Right kidney (tissue), 1 donor: ENCODE measurements at regions not wholly inside any gene's neighbourhood (a gene's known extent, or its start where the extent isn't known, plus 50 kb on each side); places are given as distances from the start of the nearest gene placed in this dataset.

Source experiments
- DNase-seq: peaks from one replicate; pipeline ENCODE4 v3.0.0-alpha.2; 2016

DNA sequence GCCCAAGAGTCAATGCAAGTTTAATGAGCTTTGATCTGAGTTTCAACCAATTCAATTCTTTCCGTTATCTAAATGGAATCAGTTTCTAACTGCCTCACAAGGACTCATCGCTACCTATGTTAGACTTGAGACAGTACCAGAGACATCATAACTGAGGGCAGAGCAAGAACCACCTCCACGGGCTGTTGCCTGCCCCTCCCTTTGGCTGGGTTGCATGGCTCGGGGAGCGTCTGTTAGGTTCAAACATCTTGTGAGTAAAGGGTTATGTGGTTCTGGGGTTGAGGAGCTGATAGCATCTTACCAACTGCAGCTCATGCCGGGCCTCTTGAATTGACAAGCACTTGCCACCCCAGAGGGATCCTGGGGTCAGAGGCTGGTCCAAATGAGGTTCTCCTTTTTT lies 457.9 kb downstream of the ENC1 start:
- no peak for DNase-seq

DNA sequence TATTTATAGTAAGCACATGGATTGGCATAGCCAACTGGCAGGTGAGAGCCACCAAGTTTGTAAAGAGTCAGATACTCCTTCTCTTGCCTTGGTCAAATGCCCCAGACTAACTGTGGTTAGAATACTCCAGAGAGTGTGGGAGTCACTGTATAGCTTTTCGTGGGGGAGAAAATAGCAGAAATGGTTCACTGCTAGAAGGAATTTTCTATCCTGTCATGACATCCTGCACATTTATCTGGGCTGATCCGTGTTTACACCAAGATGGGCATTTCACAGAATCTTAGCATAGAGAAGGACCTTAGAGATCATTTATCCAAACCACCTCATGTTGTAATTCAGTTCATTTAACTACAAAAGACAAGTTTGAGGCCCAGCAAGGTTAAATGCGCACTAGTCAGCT lies 460.8 kb downstream of the ENC1 start:
- no peak for DNase-seq

DNA sequence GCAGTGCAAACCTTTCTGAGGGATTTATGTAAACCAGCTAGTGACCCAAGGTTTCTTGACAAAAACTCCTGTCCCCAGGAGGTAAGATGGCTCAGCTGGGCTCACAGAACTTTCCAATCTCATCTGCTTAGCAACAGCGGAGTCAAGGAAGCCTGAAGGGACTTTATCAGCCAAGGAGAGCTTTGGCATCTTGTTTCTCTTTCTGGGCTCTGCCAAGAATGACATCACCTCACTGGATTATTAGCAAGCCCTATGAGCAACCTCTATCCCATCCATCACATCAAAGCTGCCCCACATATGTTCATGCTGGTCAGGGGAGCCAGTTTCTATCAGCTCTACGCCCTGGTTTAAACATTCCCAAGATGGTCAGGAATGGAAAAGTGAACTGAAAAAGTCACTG lies 461.3 kb downstream of the ENC1 start:
- DNase-seq, result no peak

DNA sequence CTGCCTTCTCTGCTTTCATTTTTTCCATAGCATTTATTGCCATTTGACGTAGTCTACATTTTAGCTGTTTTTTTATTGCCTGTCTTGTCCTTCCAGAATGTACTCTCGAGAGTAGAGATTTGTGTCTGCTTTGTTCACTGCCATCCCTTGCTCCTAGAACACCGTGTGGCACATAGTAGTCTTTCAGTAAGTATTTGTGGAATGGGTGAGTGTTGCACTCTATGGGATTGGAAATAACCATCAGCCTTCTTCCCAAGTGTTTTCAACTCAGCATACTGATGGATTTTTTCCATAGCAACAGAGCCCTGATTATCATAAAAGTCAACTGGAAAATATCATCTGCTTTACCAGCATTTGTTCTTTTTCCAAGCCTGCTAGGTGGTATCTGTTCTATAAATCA lies 462.6 kb downstream of the ENC1 start:
- DNase-seq, result no peak

DNA sequence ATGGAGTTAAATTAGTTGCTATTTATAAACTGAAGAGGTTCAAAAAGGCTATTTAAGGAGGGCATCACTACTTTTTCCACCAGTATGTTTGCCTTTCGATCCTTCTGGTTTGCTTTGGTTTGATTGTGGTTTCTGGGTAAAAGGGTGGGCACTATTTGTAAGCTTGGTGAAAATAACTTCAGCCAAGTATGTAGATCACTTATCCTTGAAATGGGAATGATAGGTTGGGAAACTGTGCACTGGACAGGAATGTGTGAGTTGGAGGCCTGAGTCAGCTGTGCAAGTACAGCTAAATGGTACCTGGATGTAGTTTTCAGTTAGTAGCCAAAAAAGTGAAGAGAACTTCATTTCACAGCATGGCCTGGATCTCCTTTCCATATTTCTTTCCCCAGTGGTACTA lies 466.2 kb downstream of the ENC1 start:
- DNase-seq, result no peak

DNA sequence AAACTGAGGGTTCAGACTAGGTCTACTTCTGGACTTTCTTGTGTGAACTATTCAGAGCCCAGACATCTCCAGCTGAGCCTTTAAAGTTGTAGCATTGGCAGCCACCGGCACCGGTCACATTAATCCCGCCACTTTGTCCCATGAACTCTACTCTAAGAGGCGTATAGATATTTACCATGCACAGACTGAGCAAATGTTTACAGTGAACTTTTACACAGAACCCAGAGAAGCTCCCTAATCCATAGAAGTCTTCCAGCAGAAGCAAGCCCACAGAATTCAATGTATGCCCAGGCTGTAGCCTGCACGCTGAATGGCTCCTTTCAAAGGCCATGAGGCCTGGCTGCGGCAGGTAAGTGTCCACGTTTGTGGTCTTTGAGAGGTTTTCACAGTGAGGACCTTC lies 466.9 kb downstream of the ENC1 start:
- no peak for DNase-seq

DNA sequence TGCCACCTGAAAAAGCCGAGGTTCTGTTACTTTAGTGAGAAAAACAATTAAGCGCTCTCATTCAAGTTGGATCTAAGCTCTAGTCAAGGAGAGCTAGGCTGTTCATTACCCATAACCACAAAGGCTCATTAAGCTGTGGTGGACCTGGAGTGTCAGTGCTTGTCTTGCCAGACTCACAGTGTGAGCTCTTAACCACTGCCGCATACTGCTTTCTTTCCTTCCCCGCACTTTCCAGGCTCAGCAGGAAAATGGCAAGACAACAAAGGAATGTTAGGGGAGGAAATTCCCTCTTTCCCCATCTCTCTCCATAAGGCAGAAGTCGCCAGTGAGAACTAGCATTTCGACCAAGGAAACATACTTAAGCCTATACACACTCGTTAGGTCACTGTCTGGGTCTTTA lies 467.3 kb downstream of the ENC1 start:
- no peak for DNase-seq

DNA sequence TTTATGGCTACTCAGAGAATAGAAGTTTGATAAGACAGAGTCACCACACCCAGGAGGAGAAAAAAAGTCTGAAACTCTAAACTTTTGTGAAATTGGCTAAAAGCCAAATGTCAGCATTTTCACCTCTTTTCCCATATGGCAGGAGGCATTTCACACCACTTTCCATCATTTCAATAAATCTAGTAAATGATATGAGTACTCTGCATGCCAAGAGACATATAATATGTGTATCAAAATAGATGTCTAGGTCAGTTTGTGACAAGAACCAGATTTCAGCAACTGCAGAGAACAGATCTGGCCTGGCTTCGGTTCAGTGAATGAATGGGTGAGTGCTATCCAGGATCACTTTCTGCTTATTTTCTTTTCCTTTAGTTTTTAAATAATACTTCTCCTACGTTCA lies 470.8 kb downstream of the ENC1 start:
- no peak for DNase-seq

DNA sequence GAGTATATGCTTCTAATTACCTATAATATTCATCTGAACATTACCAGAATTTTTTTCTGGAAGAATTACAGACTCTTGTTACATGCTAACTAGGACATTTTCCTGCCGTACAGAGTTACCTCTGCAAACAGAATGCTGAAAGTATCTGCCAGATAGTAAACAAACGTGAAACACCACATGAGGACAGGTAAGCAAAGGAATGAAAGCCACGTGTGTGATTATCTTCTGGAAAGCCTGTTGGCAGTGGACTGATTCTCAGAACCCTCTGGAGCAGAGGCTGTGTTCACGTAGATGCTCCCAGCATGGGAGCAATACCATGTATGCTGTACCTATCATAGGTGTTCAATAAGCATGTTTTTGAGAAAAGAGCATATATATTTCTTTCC lies 472.6 kb downstream of the ENC1 start:
- no peak for DNase-seq

DNA sequence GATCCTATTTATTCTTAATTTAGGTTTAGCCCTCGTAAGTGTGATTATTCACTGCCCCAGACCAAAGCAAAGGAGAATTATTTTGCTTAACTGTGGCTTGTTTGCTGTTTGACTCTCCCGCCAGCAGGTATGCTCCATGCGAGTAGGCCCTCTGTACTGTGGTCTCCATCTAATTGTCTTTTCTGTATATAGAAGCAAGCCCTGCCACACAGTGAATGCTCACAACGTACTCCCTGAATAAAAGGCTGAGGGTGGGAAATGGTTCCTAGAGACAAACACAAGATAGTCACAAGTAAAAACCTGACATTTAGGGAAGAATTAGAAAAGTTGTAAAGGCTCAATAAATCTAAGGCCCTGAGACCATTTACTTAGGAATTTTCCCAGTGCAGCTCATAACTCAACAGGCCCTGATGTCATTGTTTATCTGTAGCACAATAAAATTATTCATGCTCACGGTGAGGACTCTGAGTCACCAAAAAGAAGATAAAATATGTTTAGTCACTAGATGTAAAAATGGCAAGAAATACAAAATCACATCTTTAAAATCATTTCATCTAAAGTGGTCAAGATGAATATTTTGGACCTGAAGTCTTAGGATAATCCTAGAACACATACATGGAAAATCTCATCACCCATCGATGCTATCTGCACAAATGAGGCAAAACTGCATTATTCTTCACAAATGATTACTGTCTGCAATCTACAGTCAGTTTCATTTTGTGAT lies 473.2 kb downstream of the ENC1 start:
- no peak for DNase-seq

DNA sequence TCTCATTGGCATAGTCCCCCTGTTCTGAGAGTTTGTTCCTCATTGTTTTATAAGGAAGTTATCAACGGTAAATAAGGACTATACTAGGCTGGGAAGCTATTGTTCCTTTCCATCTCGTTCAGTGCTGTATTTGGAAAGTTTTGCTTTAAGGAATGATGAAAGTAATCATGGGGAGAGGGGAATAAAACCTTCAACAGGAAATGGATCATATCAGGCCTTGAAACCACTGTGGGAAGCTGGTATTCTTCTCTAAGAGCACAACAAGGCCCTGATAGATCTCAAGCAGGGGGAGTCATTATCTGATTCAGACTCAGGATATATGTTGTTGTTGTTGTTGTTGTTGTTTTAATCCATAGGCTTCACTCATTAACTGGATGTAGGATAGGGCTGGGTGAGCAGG lies 474.5 kb downstream of the ENC1 start:
- DNase-seq, result no peak

DNA sequence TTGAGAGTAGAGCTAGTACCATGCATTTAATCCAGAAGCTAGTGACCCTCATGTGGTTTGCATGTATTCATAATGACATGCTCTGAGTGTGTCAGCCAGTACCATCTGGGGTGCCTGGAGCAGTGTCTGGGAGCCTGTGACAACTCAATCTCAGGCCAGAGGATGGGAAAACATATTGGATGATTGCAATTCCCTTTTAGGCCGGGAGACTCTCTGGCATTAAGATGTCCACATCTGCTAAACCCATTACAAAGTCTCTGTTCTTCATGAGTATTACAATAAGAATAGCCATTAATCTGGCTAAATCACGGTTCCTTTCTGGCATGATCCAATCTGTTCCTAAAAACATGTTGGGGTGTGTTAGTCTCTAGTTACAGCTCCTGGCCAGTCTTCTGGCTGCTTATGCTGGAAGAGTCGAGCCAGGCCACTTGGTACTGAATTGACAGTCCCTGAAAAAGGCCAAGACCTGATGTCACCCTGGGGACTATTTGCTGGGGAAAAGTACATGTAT lies 475.7 kb downstream of the ENC1 start:
- no peak for DNase-seq

DNA sequence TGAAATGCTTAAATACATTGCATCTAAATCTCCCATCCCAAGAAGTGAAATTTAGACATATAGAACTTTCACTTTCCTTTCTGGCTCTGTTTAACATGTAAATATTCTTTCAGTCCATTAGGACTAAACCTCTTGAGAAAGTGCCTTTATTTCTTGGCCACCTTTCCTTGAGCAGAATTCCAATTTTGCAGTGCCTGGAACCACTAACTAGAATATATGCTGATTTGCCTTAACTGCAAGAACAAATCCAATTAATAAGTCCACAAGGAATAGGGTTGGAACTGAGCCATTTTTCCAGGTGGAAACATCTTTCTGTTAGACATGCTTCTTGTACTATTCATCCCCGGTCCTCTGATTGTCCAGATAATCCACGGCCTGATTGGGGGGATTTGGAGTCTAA lies 478.0 kb downstream of the ENC1 start:
- DNase-seq, result no peak

DNA sequence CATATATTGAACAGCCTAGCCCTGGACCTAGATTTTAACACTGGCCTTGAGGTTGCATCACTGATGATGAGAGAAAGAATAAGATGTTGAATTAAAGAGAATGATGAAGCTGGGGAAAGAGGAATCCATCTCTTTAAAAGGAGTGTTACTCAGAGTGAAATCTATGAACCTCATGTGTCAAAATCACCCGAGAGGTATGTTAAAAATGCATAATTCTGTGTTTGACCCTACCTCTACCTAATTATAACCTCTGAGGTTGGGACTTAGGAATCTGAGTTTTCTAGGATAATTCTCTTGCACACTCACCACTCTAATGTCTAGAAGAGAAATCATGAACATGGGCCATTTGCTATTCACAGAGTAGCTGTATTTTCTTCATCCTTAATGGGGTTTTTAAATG lies 479.4 kb downstream of the ENC1 start:
- DNase-seq, result no peak

DNA sequence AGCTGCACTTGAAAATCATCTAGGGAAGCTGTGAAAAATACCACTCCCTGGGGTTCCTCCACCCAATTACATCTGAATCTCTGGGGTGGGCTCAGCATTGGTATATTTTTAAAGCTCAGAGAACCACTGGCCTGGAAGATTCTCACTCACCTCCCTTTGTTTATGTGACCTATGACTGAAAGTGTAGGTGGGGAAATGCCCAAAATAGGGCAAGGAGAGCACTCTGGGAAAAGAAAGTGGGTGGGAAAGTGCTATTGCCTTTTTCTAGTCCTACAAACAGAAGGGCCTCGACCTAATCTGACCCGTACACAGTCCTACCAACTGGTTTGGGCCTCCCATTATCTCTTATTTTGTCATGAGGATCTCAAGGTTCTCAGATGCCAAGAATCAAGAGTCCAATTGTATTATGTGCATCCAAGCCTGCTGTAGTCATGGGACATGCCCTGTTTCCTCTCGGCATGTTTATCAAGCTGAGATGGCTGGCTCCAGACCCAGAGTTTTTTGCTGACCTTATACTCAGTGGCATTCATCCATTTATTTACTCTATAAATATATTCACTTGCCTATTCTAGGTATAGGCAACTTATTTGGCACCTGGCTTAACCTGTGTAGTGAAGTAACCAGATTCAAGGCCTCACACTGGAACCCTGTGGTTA lies 483.7 kb downstream of the ENC1 start:
- no peak for DNase-seq

DNA sequence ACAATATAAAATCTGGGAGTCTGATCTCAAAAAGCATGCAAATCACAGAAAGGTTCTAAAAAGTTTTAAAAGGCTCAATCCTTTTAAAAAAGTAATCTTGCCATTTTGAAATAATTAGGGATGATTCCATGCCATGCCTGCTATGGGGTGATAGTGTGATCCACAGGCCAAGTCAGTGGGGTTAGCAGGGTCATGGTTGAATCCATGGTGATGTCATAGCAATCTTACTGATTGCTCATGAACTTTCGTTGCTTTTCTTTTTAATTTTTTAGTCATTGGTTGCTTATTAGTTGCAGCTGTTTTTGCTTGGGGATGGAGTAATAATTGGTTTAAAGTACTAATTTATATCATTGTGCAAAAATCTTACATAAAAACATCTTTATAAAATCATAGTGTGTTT lies 485.0 kb downstream of the ENC1 start:
- no peak for DNase-seq

DNA sequence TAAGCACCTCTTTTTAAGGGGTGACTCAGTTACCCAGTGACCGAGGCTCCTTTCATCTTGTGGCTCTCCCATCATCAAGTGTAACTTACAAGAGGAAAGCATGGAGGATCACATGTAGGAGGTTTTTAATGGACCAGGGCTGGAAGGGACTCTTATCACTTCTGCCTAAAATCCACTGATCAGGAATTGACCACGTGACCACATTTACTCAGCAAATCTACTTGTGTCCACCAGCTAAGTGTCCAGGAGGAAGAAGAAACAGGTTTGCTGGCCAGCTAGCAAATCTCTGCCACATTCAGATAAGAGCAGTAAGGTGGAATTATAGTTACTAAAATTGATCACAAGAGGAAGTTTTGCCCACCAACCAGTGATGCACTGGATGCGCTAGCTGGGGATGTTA lies 486.0 kb downstream of the ENC1 start:
- DNase-seq, result no peak

DNA sequence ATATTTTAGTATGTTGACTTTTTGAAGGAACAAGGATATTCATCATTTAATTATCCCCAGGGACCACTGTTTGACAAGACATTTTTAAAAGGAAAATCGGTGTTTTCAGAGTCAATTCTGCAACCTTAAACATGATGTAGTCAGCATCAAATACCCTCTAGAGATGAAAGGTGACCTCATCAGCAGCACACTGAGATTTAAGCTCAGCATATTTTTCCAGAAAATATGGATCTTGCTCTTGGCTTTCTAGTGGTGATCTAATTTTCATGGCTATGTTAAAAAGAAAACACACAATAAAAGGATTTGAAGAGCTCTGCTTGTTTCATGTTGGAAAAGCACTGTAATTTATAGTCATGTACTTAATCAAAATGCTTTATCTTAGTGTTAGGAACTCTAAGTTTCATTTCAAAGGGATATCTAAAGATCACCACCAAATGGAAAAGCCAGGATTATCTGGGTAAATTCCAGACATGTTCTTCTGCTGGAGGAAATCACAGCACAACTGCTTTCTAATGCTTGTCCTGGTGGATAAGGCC lies 487.2 kb downstream of the ENC1 start:
- DNase-seq, result no peak

DNA sequence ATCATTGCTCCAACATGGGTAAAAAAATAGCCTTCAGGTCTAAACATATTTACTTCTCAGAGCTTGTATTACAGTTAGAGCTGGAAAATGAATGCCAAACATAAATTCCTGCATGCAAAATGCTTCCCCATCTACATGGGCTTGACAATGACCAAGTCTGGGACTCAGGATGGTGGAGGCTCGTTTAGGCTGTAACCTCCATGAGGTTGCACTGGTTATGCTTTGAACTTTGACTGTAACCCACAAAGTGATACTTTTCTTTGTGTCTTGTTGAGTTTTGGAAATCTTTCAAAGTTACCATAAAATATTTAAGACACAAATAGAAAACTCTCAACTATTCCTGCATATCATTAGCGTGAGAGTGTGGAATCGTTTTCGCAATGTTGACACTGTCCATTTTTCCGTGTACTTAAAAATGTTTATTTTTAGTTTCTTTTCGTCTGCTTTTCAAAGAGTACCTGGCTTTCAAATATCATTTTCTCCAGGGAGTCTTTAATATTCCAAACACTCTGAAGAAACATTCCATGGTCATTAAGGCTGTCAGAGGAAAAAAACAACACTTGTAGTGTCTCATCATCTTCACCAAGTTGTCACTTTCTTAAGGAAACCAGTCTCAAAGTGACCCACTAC lies 487.8 kb downstream of the ENC1 start:
- no peak for DNase-seq

DNA sequence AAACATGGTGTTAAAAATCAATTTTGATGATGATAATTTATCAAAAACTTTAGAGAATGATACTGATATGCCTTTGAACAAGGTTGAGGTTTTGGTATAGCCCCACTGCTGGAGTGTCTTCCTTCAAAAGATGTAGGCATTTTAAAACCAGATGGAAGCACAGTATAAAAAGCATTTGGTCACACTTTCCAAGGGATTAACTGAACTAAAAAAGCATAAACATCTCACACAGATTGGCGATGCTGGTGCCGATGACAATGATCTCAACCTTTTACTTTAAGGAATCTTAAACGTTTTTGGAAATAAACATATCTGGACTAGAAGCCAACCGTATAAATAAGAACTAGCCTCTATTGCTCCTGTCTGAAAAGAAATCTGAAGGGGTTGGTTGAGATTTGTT lies 488.4 kb downstream of the ENC1 start:
- no peak for DNase-seq

DNA sequence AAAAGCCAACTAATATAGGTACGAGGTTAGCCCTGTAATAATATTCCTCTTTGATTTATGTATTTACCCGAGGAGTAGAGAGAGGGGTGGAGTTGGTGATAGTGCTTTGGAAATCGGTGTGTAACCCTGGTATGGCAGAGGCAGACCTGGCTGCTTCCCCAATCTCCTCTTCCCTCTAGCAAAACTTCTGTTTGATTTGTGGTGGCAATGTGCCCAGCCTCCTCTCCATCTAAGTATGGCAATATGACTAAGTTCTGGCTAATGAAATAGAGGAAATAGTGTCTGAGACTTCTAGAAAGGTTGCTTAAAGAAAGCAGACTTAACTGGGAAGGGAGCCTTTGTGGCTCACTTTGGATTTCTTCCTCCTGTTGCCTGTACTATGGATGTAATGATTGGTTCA lies 491.1 kb downstream of the ENC1 start:
- DNase-seq, result no peak

DNA sequence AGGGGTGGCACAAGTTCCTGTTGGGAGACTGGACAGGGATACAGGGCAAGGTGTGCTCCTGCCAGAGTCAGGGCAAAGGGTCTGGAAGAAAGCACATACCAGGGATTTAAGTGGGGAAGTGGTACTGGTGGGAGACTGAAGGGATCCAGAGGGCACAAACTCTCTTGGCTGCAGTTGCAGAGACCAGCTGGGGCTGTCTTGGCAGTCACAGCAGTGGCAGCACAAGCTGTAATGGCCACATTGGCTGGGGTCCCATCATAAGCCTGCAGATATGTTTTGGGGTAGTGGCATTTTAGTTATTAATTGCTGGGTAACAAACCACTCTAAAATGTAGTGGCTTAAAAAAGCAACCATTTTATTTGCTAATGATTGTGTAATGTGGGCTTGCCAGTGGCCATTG lies 492.2 kb downstream of the ENC1 start:
- no peak for DNase-seq

DNA sequence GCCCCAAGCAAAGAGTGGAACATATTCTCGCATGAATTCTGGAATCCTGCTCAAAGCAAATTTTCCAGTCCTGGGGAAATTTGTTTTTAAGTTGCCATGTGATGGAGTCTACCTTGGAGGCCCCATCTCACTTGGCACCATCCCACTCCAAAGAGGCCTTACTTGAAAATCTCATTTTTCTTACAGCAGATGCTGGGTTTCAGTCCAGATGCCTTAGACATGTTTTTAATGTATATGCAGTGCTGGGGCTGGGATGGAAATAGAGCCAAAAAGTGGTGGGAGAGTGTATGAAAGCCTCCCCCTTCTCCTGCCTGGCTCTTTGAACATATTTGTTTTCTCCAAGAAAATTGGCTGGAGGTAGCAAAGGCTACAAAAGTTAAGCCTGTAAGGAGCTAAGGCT lies 493.7 kb downstream of the ENC1 start:
- DNase-seq, result no peak

DNA sequence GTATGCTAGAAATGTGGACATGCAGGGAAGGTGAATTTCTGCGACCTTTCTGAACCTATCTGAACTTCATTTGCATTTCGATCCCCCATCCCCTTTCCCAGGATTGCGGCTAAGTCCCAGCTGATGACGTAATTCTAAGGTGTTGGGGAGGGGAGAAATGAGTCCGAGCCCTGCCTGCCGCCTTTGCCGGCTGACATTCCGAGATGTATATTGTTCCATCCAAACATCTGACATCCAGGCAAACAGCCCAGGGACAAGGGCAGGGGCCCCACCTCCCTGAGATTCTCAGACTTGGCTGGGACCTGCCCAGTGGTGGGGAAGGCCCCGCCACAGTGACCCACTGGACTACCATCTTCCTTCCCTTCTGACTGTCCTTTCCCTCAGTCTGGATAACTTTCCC lies 494.6 kb downstream of the ENC1 start:
- no peak for DNase-seq
